HCT116 (cell line): ENCODE measurements at regions not wholly inside any gene's neighbourhood (a gene's known extent, or its start where the extent isn't known, plus 50 kb on each side); places are given as distances from the start of the nearest gene placed in this dataset.

ENCODE experiments used
- ATAC-seq: fragments of 200-7000 bp; cut with Tn5 transposase; 2 replicates; pipeline ENCODE4 v1.9.1; 2020; ENCODE audit warnings: mild to moderate bottlenecking, moderate library complexity
- BruUV-seq: library from RNA; stranded (reverse); fragments of 400-500 nt; replicated peaks from 2 replicates; lab custom pipeline; 2021; lab: Mats Ljungman, UMichigan
- CTCF ChIA-PET: fragments of 300-600 bp; sonication (Branson Sonifier 250); formaldehyde crosslinking; loops from one replicate; lab custom pipeline; 2021; ENCODE audit warnings: antibody characterized with exemption; lab: Charles Lee
- POLR2A ChIA-PET: fragments of 300-600, 350-600 bp; sonication (Branson Sonifier 250); formaldehyde crosslinking; loops from one replicate; lab custom pipeline; 2021; ENCODE audit warnings: antibody characterized with exemption; lab: Charles Lee
- RAD21 ChIA-PET, 2 experiments: fragments of 300-600 bp; sonication (Branson Sonifier 250); formaldehyde crosslinking; loops; one replicate each; lab custom pipeline; 2023; ENCODE audit warnings: low total read pairs in 2 of 2; ENCODE audit not compliant: uncharacterized antibody in 2 of 2, unreplicated experiment in 2 of 2, low non-redundant PET in 1 of 2; lab: Charles Lee
- DNase-seq: peaks from one replicate; pipeline ENCODE4 v3.0.0-alpha.2; 2010; ENCODE audit warnings: low read depth, low spot score
- H2AFZ ChIP-seq: fragments of 200-600 bp; shearing (Covaris generic), sonication (generic); 2 replicates; pipeline ENCODE4 v1.6.1; 2017; ENCODE audit warnings: low read depth, mixed run types, mixed read lengths, antibody characterized with exemption, low read length; ENCODE audit not compliant: poor library complexity, severe bottlenecking
- H3K27ac ChIP-seq: 2 replicates; pipeline ENCODE4 v1.5.1; 2012; ENCODE audit warnings: low read depth, low read length
- H3K27me3 ChIP-seq: fragments of 200-600 bp; sonication (generic); 2 replicates; pipeline ENCODE4 v1.6.1; 2016; ENCODE audit warnings: mixed run types, low read length, mixed read lengths; ENCODE audit not compliant: insufficient read depth
- H3K36me3 ChIP-seq, 2 experiments: fragments of 200-500 bp in 1 of 2; fragments of 200-600 bp in 1 of 2; sonication (Bioruptor generic) in 1 of 2; sonication (generic) in 1 of 2; 2 replicates each; pipeline versions ENCODE4 v1.5.1 to v1.6.1; 2014 to 2016; ENCODE audit warnings: low read length in 2 of 2, inconsistent platforms in 1 of 2, mixed read lengths in 1 of 2, mixed run types in 1 of 2; ENCODE audit not compliant: insufficient read depth in 2 of 2, control insufficient read depth in 1 of 2
- H3K4me1 ChIP-seq, 2 experiments: fragments of 200-600 bp in 1 of 2; sonication (generic) in 1 of 2; 2 replicates each; pipeline versions ENCODE4 v1.5.1 to v1.6.1; 2012 to 2017; ENCODE audit warnings: low read length in 2 of 2, inconsistent platforms in 1 of 2, mild to moderate bottlenecking in 1 of 2, mixed read lengths in 1 of 2, mixed run types in 1 of 2, moderate library complexity in 1 of 2; ENCODE audit not compliant: insufficient read depth in 2 of 2, control insufficient read depth in 1 of 2
- H3K4me2 ChIP-seq: fragments of 200-600 bp; sonication (generic); 2 replicates; pipeline ENCODE4 v1.6.1; 2017; ENCODE audit warnings: mixed run types, low read length, mixed read lengths
- H3K4me3 ChIP-seq, 2 experiments: fragments of 200-600 bp in 1 of 2; sonication (generic) in 1 of 2; replicated peaks in 1 of 2; 2 replicates each; pipeline ENCODE4 v1.5.1; 2011 to 2016; ENCODE audit warnings: low read length in 2 of 2, control low read depth in 1 of 2, low read depth in 1 of 2, mild to moderate bottlenecking in 1 of 2, mixed read lengths in 1 of 2, mixed run types in 1 of 2
- H3K79me2 ChIP-seq: fragments of 200-600 bp; sonication (generic); 2 replicates; pipeline ENCODE4 v1.6.1; 2017; ENCODE audit warnings: mild to moderate bottlenecking, mixed run types, low read length, moderate library complexity, mixed read lengths; ENCODE audit not compliant: insufficient read depth
- H3K9ac ChIP-seq: fragments of 200-600 bp; sonication (generic); 2 replicates; pipeline ENCODE4 v1.6.1; 2016; ENCODE audit warnings: low read length, mixed read lengths
- H3K9me2 ChIP-seq: fragments of 200-600 bp; sonication (generic), shearing (Covaris generic); 2 replicates; pipeline ENCODE4 v1.6.1; 2017; ENCODE audit warnings: mixed run types, mild to moderate bottlenecking, moderate library complexity; ENCODE audit not compliant: insufficient read depth
- H3K9me3 ChIP-seq, 2 experiments: fragments of 200-500 bp in 1 of 2; fragments of 200-600 bp in 1 of 2; sonication (Bioruptor generic) in 1 of 2; sonication (generic) in 1 of 2; 2 replicates each; pipeline ENCODE4 v1.6.1; 2014 to 2017; ENCODE audit warnings: low read length in 2 of 2, mixed read lengths in 2 of 2, inconsistent platforms in 1 of 2, low read depth in 1 of 2, mild to moderate bottlenecking in 1 of 2, mixed run types in 1 of 2, moderate library complexity in 1 of 2; ENCODE audit not compliant: control insufficient read depth in 1 of 2, insufficient read depth in 1 of 2
- H4K20me1 ChIP-seq: fragments of 200-600 bp; sonication (generic), shearing (Covaris generic); 2 replicates; pipeline ENCODE4 v1.6.1; 2017; ENCODE audit warnings: mixed run types, mild to moderate bottlenecking, moderate library complexity; ENCODE audit not compliant: insufficient read depth
- CTCF ChIP-seq, 3 experiments: fragments of 200-600 bp in 1 of 3; sonication (generic) in 1 of 3; IDR thresholded peaks in 2 of 3; conservative IDR thresholded peaks in 1 of 3; 2 replicates each; pipeline ENCODE4 v1.5.1; 2012 to 2017; ENCODE audit warnings: low read depth in 2 of 3, low read length in 2 of 3, antibody characterized with exemption in 1 of 3, borderline replicate concordance in 1 of 3, control low read depth in 1 of 3, mild to moderate bottlenecking in 1 of 3, mixed read lengths in 1 of 3, mixed run types in 1 of 3, moderate library complexity in 1 of 3; ENCODE audit not compliant: insufficient read depth in 1 of 3
- EGR1 ChIP-seq: IDR thresholded peaks from 2 replicates; pipeline ENCODE4 v1.6.1; 2012; ENCODE audit warnings: low read depth
- ELF1 ChIP-seq: IDR thresholded peaks from 2 replicates; pipeline ENCODE4 v1.6.1; 2012; ENCODE audit warnings: low read depth, borderline replicate concordance
- EZH2 ChIP-seq: fragments of 200-600 bp; sonication (generic); IDR thresholded peaks from 2 replicates; pipeline ENCODE4 v1.6.1; 2017; ENCODE audit warnings: antibody characterized with exemption, mixed run types
- FOSL1 ChIP-seq: IDR thresholded peaks from 2 replicates; pipeline ENCODE4 v1.6.1; 2012; ENCODE audit warnings: low read depth
- SIN3A ChIP-seq: IDR thresholded peaks from 2 replicates; pipeline ENCODE4 v1.6.1; 2012; ENCODE audit warnings: low read depth
- SP1 ChIP-seq: IDR thresholded peaks from 2 replicates; pipeline ENCODE4 v1.6.1; 2012; ENCODE audit warnings: low read depth
- TCF7L2 ChIP-seq: IDR thresholded peaks from 2 replicates; pipeline ENCODE4 v1.7.0; 2011; ENCODE audit warnings: borderline replicate concordance, inconsistent platforms; ENCODE audit not compliant: insufficient read depth, insufficient read length; ENCODE audit errors: extremely low read depth
- YY1 ChIP-seq: IDR thresholded peaks from 2 replicates; pipeline ENCODE4 v1.6.1; 2011; ENCODE audit warnings: low read length, low read depth, moderate library complexity, mild to moderate bottlenecking; ENCODE audit not compliant: insufficient replicate concordance; ENCODE audit errors: extremely low read depth
- intact Hi-C: fragments of 100-400 bp; cut with micrococcal nuclease; formaldehyde crosslinking; loops from 2 replicates; pipeline ENCODE4 v1.10.0; 2022

DNA sequence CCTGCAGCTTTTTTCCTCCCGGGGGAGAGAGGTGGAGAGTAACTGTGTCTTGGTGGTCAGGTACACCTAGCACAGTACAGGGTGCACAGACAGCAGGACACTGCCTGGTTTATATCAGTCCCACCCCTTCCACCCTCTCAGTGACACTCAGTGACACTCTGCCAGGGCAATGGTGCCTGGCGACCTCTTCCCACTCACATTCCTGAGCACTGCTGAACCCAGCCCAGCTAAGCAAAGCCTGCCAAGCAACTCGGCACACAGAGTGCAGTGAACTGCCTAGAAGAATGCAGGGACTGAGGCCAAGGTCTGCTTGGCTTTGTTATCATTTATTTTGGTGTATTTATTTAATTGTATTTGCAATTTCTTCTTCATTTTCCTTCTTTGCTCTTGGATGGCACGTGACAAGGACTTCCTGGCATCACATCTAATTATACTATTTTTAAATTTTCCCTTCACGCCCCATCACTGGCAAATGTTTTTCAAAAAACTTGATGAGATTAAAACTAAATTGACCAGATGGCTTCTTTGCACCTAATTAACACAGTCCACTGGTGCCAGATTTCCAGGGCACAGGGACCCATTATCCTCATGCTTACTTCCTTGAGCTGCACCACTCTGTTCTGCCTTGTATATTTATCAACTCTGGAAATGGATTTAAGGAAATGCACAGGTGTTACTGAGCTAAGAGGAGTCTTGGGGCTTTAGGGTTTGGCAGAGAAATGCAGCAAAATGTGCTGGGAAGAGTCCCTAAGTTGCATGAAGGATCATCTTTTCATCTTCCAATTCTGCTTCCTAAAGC is 205.6 kb downstream of the ADAMTS15 start:
- Histone ChIP-seq H3K79me2 (no peaks in the 10 kb centered on the region), H4K20me1 (no peaks in the 10 kb centered on the region), H3K9me3 (no peaks in the 10 kb centered on the region), H3K27ac (no peak overlapping the region), H3K4me1 (no peaks in the 10 kb centered on the region), H3K27me3 (no peaks in the 10 kb centered on the region), H3K4me2 (no peak overlapping the region), H3K36me3 (no peaks in the 10 kb centered on the region), H3K9ac (no peak overlapping the region), H3K4me3 (no peak overlapping the region), H3K9me2 (no peaks in the 10 kb centered on the region), H2AFZ (no peak overlapping the region)
- BruUV-seq = no TSS peak
- ChIA-PET POLR2A (no interaction called here), RAD21 (no interaction called here), CTCF (no interaction called here)
- DNase-seq (no peak), ATAC-seq (no peak)
- no peak for TF ChIP-seq SP1
- no peak for TF ChIP-seq SIN3A
- TF ChIP-seq CTCF (IDR thresholded peaks at IDR 0.05 in 2 of 3, conservative IDR thresholded peaks at IDR 0.05 in 1 of 3; ENCODE audit: borderline replicate concordance in 1 of 3, insufficient read depth in 1 of 3, low read depth in 2 of 3, low read length in 2 of 3) = no peak
- no peak for TF ChIP-seq ELF1
- TF ChIP-seq EZH2 = no peak
- no peak for TF ChIP-seq TCF7L2
- no peak for TF ChIP-seq EGR1
- TF ChIP-seq FOSL1 = no peak
- TF ChIP-seq YY1 = no peak
- intact Hi-C loops = no loop called here
